Mesothelial cell of epicardium (in vitro differentiated cells): ENCODE measurements at regions not wholly inside any gene's neighbourhood (a gene's known extent, or its start where the extent isn't known, plus 50 kb on each side); places are given as distances from the start of the nearest gene placed in this dataset.

Experiments
- DNase-seq, 2 experiments: peaks; one replicate each; pipeline ENCODE4 v3.0.0; 2021; ENCODE audit warnings: low spot score in 2 of 2; ENCODE audit not compliant: unreplicated experiment in 2 of 2
- H3K27ac Mint-ChIP-seq: 2 replicates; pipeline ENCODE4 v1.8.0; 2021; ENCODE audit warnings: mixed read lengths
- H3K27me3 Mint-ChIP-seq: 2 replicates; pipeline ENCODE4 v1.8.0; 2021; ENCODE audit warnings: low read depth, mixed read lengths
- H3K36me3 Mint-ChIP-seq: 2 replicates; pipeline ENCODE4 v1.8.0; 2021; ENCODE audit warnings: mixed read lengths
- H3K4me1 Mint-ChIP-seq: 2 replicates; pipeline ENCODE4 v1.8.0; 2021; ENCODE audit warnings: mixed read lengths
- H3K4me3 Mint-ChIP-seq: 2 replicates; pipeline ENCODE4 v1.8.0; 2021; ENCODE audit warnings: mild to moderate bottlenecking, moderate library complexity, mixed read lengths
- H3K9me3 Mint-ChIP-seq: 2 replicates; pipeline ENCODE4 v1.8.0; 2021; ENCODE audit warnings: mixed read lengths
- CTCF ChIP-seq: fragments of 200-600 bp; sonication (generic); IDR thresholded peaks from one replicate; pipeline ENCODE4 v1.5.0; 2021; ENCODE audit warnings: antibody characterized with exemption; ENCODE audit not compliant: unreplicated experiment

GRCh38 chr14:101459551-101459900 is 101.8 kb upstream of the DIO3 start:
- peaks cover 46% of the 10 kb centered on the region for H3K27me3 Mint-ChIP-seq
- TF ChIP-seq CTCF: no peak
- H3K27ac Mint-ChIP-seq: no peak overlapping the region
- no peaks in the 10 kb centered on the region for H3K36me3 Mint-ChIP-seq
- peaks cover 8% of the 10 kb centered on the region for H3K4me1 Mint-ChIP-seq
- H3K4me3 Mint-ChIP-seq: peak overlapping the region; percentile 20
- H3K9me3 Mint-ChIP-seq: no peaks in the 10 kb centered on the region
- DNase-seq: no peak

GRCh38 chr14:101460521-101460920 is 100.8 kb upstream of the DIO3 start:
- peak in 1 of 2 experiments; percentile 34 for DNase-seq
- H3K4me3 Mint-ChIP-seq: peak overlapping the region; percentile 13
- H3K36me3 Mint-ChIP-seq: no peaks in the 10 kb centered on the region
- peaks cover 8% of the 10 kb centered on the region for H3K4me1 Mint-ChIP-seq
- TF ChIP-seq CTCF: no peak
- peaks cover 38% of the 10 kb centered on the region for H3K27me3 Mint-ChIP-seq
- no peaks in the 10 kb centered on the region for H3K9me3 Mint-ChIP-seq
- H3K27ac Mint-ChIP-seq: no peak overlapping the region

- Mint-ChIP-seq H3K9me3 (no peaks in the 10 kb centered on the region), H3K4me3 (no peak overlapping the region), H3K27me3 (peaks cover 32% of the 10 kb centered on the region), H3K4me1 (peaks cover 8% of the 10 kb centered on the region), H3K27ac (no peak overlapping the region), H3K36me3 (no peaks in the 10 kb centered on the region)
- TF ChIP-seq CTCF: no peak
- DNase-seq: peak in 1 of 2 experiments; percentile 32
Observed at GRCh38 chr14:101460986-101461750, 100.1 kb upstream of the DIO3 start.

- Mint-ChIP-seq H3K4me1 (peaks cover 6% of the 10 kb centered on the region), H3K27me3 (peaks cover 24% of the 10 kb centered on the region), H3K36me3 (no peaks in the 10 kb centered on the region), H3K27ac (no peak overlapping the region), H3K4me3 (no peak overlapping the region), H3K9me3 (no peaks in the 10 kb centered on the region)
- peak in 1 of 2 experiments; percentile 28 for DNase-seq
- TF ChIP-seq CTCF: no peak
Observed at GRCh38 chr14:101461891-101462290, 99.4 kb upstream of the DIO3 start.

GRCh38 chr14:101462726-101463565 is 98.3 kb upstream of the DIO3 start:
- H3K36me3 Mint-ChIP-seq: no peaks in the 10 kb centered on the region
- TF ChIP-seq CTCF: no peak
- H3K27ac Mint-ChIP-seq: no peak overlapping the region
- peaks cover 22% of the 10 kb centered on the region for H3K27me3 Mint-ChIP-seq
- DNase-seq: peak in 1 of 2 experiments; percentile 33
- no peak overlapping the region for H3K4me3 Mint-ChIP-seq
- H3K4me1 Mint-ChIP-seq: peaks cover 4% of the 10 kb centered on the region
- H3K9me3 Mint-ChIP-seq: no peaks in the 10 kb centered on the region
